ENCODE measurements at regions not wholly inside any gene's neighbourhood (a gene's known extent, or its start where the extent isn't known, plus 50 kb on each side); places are given as distances from the start of the nearest gene placed in this dataset.

DNA sequence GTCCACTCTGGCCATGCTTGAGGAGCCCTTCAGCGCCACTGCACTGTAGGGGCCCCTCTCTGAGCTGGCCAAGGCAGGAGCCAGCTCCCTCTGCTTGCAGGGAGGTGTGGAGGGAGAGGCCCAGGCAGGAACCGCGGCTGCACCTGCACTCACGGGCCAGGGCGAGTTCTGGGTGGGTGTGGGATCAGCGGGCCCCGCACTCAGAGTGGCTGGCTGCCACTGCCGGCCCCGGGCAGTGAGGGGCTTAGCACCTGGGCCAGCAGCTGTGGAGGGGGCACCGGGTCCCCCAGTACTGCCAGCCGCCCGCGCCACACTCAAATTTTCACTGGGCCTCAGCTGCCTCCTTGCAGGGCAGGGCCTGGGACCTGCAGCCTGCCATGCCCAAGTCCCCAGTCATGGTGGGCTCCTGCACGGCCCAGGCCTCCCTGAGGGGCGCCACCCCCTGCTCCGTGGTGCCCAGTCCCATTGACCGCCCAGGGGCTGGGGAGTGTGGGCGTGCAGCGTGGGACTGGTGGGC, 347.2 kb upstream of the SPOCK3 start:
- no peak for DNase-seq
- Mint-ChIP-seq H3K4me1 (no peaks in the 10 kb centered on the region), H3K9me3 (peaks cover 10 to 22% of the 10 kb centered on the region in 2 donors), H3K4me3 (no peak overlapping the region), H3K27me3 (no peaks in the 10 kb centered on the region), H3K27ac (no peak overlapping the region)
- ATAC-seq: peak; percentile 74

DNA sequence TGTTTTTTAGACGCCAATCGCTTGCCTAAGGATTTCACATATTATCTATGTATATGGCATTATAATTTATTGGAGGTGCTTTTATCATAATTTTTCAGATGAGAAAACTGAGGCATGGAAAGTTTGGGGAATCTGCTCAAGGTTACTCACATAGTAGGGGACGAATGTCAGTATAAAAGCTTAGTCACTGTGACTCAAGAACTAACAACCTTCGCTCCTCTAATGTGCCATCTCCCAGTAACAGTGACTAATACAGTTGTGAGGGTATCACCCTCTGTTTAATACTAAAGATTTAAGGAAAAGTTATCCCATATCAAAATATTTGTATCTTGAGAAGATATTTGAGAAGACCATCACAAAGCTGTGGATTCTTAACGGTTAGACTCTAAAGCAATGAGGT, 353.1 kb upstream of the SPOCK3 start:
- no peaks in the 10 kb centered on the region for H3K4me1 Mint-ChIP-seq
- H3K9me3 Mint-ChIP-seq: peaks cover 0 to 6% of the 10 kb centered on the region in 2 donors
- no peak overlapping the region for H3K27ac Mint-ChIP-seq
- H3K27me3 Mint-ChIP-seq: no peaks in the 10 kb centered on the region
- no peak overlapping the region for H3K4me3 Mint-ChIP-seq
- ATAC-seq: no peak
- DNase-seq: no peak

DNA sequence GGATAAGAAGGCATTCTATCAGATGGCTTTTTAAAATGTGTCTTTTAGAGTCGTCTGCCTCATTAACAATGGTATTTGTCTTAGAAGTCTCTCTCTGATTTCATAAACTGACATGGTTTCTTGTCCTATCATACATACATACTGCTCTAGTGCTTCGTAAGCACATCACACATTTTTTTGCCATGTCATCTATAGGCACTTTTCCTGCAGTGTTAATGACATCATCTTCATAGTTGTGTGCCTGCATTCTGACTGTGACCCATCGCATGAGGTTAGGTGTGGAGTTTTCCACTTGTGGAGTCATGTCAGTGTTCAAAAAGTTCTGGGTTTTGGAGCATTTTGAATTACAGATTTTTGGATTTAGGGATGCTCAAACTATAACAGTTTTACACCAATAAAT, 361.6 kb upstream of the SPOCK3 start:
- Mint-ChIP-seq H3K27ac (no peak overlapping the region), H3K9me3 (no peaks in the 10 kb centered on the region), H3K27me3 (no peaks in the 10 kb centered on the region), H3K4me3 (no peak overlapping the region), H3K4me1 (no peaks in the 10 kb centered on the region)
- ATAC-seq (no peak), DNase-seq (no peak)

DNA sequence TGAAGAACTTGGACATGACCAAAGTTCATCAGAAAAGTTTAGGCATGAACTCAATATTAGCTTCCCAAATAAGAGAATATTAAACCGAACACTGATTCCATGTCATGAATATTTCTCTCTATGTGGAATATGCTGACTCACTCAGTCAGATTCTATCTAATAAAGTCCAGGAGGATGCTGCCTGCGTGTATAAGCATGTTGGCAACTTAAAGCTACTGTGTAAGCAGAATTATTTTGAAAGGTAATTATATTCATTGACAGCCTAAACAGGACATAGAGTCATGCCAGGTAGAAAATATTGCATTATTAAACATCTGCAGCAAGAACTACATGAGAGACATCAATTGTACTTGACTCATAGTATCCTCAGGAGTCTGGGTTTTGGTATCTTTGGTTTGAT, 367.9 kb upstream of the SPOCK3 start:
- no peak overlapping the region for H3K27ac Mint-ChIP-seq
- ATAC-seq: no peak
- DNase-seq: no peak
- no peaks in the 10 kb centered on the region for H3K4me1 Mint-ChIP-seq
- H3K9me3 Mint-ChIP-seq: no peaks in the 10 kb centered on the region
- H3K27me3 Mint-ChIP-seq: no peaks in the 10 kb centered on the region
- no peak overlapping the region for H3K4me3 Mint-ChIP-seq

DNA sequence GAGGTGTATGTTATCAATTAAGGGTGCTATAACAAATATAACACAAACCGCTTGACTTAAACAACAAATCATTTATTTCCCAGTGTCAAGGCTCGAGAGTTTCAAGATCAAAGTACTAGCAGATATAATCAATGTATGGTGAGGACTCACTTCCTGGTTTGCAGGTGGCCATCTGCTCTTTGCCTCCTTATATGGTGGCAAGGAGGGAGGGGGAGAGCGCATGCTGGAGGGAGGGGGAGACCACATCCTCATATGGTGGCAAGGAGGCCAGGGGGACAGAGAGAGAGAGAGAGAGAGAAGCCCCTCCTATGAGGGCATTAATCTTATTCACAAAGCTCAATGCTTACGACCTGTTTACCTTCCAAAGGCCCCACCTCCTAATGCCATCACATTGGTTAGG, 372.3 kb upstream of the SPOCK3 start:
- no peak for DNase-seq
- H3K27me3 Mint-ChIP-seq: no peaks in the 10 kb centered on the region
- ATAC-seq: no peak
- H3K4me1 Mint-ChIP-seq: no peaks in the 10 kb centered on the region
- H3K9me3 Mint-ChIP-seq: no peaks in the 10 kb centered on the region
- no peak overlapping the region for H3K27ac Mint-ChIP-seq
- H3K4me3 Mint-ChIP-seq: no peak overlapping the region

DNA sequence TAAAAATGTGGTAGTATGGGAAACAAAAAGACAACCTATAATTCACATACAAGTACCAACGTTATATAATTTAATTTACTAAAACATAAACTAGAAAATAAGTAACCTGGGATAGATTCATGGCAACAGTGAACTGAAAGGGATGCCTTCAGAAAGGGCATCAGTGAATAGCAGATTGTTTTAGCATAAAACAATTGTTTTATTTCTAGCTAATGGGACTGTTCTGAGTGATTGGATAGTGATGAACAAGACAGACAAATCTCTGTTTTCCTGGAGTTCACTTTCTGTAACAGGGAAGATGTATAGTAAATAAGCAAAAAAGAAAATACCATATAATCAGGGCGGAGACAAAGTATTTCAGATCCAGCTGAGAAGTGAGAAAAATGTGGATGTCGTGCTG, 379.1 kb upstream of the SPOCK3 start:
- ATAC-seq: no peak
- DNase-seq: no peak
- no peaks in the 10 kb centered on the region for H3K4me1 Mint-ChIP-seq
- no peak overlapping the region for H3K27ac Mint-ChIP-seq
- no peaks in the 10 kb centered on the region for H3K9me3 Mint-ChIP-seq
- H3K27me3 Mint-ChIP-seq: no peaks in the 10 kb centered on the region
- no peak overlapping the region for H3K4me3 Mint-ChIP-seq

DNA sequence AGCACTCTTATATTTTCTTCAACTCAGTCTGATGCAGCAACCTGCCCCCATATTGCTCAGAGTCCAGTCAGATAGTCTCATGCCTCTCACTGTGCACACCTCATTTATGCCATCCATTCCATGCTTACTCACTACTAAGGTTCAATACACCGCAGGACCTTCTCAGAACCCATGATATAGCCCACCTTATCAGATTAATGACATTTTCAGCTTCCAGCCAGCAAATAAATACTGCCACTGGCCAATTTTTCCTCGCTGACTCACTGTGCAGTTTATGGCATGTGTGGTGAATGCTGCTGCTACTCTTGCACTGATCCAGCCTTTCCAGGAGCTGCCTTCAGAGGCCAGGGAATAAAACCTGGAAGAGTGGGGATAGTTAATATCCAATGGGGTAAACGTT, 380.6 kb upstream of the SPOCK3 start:
- H3K9me3 Mint-ChIP-seq: no peaks in the 10 kb centered on the region
- ATAC-seq: no peak
- no peak for DNase-seq
- no peaks in the 10 kb centered on the region for H3K27me3 Mint-ChIP-seq
- no peak overlapping the region for H3K27ac Mint-ChIP-seq
- H3K4me3 Mint-ChIP-seq: no peak overlapping the region
- no peaks in the 10 kb centered on the region for H3K4me1 Mint-ChIP-seq

DNA sequence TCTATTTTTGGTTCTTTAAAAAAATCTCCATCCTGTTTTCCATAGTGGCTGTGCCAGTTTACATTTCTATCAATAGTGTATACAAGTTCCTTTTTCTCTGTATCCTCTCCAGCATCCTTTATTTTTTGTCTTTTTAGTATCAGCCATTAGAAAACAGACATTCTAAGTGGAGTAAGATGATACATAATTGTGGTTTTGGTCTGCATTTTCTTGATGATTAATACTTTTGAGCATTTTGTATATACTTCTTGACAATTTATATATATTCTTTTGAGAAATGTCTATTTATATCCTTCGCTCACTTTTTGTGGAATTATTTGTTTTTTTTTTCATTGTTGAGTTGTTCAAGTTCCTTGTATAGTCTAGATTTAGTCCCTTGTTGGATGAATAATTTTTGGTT, 382.2 kb upstream of the SPOCK3 start:
- H3K4me3 Mint-ChIP-seq: no peak overlapping the region
- no peak overlapping the region for H3K27ac Mint-ChIP-seq
- no peak for DNase-seq
- H3K4me1 Mint-ChIP-seq: no peaks in the 10 kb centered on the region
- ATAC-seq: no peak
- H3K9me3 Mint-ChIP-seq: no peaks in the 10 kb centered on the region
- no peaks in the 10 kb centered on the region for H3K27me3 Mint-ChIP-seq

DNA sequence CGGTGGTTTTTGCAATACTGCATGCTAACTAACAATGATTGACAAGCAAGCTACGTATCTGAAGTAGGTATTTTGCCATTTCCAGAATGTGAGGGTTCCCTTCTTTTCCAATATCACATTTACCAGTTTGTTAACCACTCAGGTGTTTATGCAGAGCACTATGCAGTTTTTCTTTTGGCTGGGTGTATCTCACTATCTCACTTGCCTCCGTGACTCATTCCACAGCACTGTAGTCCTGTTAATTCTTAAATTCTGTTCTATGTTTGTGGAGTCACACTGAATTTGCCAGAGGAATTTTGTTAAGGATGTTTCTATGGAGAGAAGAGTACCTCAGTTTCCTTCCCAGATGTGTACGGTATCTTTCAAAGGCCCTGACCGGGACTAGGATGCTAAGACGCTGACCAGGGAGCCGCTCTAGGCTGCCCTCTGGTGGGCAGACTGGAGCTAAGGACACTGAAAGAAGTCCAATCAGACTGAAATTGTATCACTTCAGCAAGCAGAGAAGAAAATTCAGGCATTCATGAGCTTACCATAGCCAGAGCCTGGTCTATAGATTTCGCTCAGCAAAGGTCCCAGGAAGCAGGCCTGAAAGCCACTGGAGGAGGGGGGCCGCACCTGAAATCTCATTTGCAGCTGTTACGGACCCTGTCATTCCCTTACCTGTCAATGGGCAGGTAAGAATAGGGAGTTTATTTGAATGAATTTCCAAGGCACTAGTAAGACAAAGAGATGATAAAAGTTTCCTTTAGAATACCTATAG, 388.4 kb upstream of the SPOCK3 start:
- Mint-ChIP-seq H3K9me3 (no peaks in the 10 kb centered on the region), H3K4me3 (no peak overlapping the region), H3K27me3 (peaks cover 9% of the 10 kb centered on the region), H3K4me1 (no peaks in the 10 kb centered on the region), H3K27ac (no peak overlapping the region)
- ATAC-seq (peak; percentile 55), DNase-seq (peak; percentile 17 to 23)

DNA sequence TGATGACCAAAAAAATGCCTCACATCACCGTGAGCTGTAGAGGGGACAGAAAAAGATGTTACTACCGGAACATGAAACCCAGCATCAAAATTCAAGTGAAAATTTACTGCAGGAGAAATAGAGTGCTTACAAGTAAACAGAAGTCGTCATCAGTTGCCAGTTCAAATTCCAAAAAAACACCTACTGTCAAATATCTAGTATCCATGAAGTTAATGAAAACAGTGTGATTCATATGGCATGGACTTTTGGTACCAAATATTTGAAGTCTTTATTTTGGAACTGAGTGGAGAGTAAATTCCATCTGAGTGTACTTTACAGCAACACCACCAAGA, 388.9 kb upstream of the SPOCK3 start:
- Mint-ChIP-seq H3K27ac (no peak overlapping the region), H3K27me3 (peaks cover 9% of the 10 kb centered on the region), H3K4me1 (no peaks in the 10 kb centered on the region), H3K9me3 (no peaks in the 10 kb centered on the region), H3K4me3 (no peak overlapping the region)
- no peak for ATAC-seq
- DNase-seq: no peak

DNA sequence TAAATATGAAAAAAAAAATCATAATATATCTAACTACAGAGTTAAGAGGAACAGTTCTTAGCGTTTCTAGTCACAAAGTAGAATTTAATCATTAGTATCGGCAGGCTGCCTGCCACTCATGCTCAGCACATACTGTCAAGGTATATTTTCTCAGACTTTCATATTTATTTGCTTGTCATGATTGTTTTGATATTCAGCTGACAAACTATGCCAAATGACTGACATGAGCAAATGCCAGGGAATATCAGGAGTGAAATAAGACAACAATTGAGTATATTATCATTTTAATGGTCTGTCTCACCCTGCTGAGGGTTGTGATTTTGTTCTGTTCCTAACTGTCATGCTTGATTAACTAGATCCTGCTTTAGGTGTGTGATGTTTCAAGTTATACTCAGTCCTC, 395.0 kb upstream of the SPOCK3 start:
- Mint-ChIP-seq H3K27ac (no peak overlapping the region), H3K4me1 (no peaks in the 10 kb centered on the region), H3K4me3 (no peak overlapping the region), H3K9me3 (peaks cover 0 to 9% of the 10 kb centered on the region in 2 donors), H3K27me3 (no peaks in the 10 kb centered on the region)
- no peak for DNase-seq
- no peak for ATAC-seq

DNA sequence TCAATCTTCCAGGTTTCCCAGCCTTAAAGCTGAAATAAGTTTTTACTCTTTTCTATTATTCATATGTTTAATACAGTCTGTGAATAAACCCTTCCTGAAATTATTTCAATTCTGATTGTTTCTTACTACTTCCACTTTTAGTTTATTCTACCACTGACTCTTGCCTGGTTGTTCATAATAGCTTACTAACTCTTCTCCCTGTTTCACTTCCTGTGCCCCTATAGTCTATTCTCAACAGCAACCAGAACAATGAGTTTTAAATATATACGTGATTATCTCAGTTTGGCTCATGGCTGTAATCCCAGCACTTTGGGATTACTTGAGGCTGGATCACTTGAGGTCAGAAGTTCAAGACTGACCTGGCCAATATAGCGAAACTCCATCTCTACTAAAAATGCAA, 408.0 kb upstream of the SPOCK3 start:
- Mint-ChIP-seq H3K27me3 (no peaks in the 10 kb centered on the region), H3K9me3 (peaks cover 0 to 9% of the 10 kb centered on the region in 2 donors), H3K4me3 (no peak overlapping the region), H3K27ac (no peak overlapping the region), H3K4me1 (no peaks in the 10 kb centered on the region)
- no peak for DNase-seq
- ATAC-seq: no peak

DNA sequence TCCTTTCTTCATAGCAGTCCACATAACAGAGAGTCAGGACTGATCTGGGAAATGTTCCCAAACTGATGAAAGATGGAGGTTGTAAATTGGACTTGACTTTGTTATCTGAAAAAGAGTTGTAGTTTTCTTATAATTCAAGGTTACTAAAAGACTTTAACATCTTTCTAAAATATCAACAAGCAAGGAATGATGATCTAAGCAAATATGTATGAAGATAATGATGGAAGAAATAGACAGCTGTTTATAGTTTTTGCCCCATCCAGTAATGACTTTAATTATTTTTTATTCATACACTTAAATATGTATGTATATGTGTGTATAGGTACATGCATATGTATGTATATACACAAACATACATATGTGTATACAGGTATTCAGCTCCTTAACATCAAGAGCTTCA, 411.1 kb upstream of the SPOCK3 start:
- no peak overlapping the region for H3K4me3 Mint-ChIP-seq
- ATAC-seq: no peak
- peaks cover 0 to 8% of the 10 kb centered on the region in 2 donors for H3K9me3 Mint-ChIP-seq
- DNase-seq: no peak
- no peaks in the 10 kb centered on the region for H3K4me1 Mint-ChIP-seq
- H3K27ac Mint-ChIP-seq: no peak overlapping the region
- H3K27me3 Mint-ChIP-seq: no peaks in the 10 kb centered on the region

DNA sequence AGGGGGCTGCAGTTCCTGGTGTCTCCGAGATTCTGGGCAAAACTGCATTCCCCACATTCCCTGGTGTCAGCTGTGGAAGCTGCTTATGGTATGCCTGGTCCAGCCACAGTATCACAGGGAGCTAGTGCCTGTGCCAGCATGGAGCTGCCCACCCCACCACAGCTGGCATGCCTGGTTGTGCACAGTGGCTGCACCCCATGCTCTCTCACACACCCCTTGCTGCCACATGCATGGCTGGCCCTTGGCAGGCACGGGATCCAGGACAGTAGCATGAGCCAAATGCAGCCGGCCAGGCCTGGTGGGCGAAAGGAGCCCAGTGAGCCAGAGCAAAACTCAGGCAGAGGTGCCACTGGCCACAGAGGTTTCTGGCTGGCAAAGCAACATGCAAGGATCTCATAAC, 418.0 kb upstream of the SPOCK3 start:
- H3K4me1 Mint-ChIP-seq: no peaks in the 10 kb centered on the region

DNA sequence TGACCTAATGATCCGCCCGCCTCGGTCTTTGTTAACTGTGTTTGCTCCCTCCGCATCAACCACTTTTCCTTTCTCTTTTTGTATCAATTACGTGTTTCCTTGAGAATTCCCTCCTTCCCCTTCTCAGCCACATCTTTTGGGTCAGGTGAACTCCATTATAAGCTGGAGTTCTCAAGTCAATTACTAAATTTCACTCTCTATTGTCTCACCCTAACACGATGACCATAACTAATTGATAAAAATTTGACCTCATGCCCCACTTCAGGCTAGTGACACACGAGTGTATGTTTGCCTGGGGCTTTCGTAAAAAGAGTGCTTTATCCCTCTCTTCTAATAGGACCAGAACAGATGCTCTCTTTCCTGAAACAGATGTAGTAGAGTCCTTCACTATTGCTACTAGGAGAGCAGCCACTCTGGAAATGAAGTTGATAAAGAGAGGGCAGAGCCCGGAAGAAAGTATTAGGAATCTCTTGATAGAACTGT, 403.6 kb upstream of the ANXA10 start:
- no peak overlapping the region for H3K4me3 Mint-ChIP-seq
- H3K4me1 Mint-ChIP-seq: no peaks in the 10 kb centered on the region
- H3K27me3 Mint-ChIP-seq: no peaks in the 10 kb centered on the region
- H3K9me3 Mint-ChIP-seq: peaks cover 4% of the 10 kb centered on the region in 2 donors
- DNase-seq (no peak), ATAC-seq (no peak)
- H3K27ac Mint-ChIP-seq: no peak overlapping the region

More for the DNA sequence above, 418.0 kb upstream of the SPOCK3 start:
- Mint-ChIP-seq H3K4me3 (no peak overlapping the region), H3K27me3 (no peaks in the 10 kb centered on the region), H3K9me3 (peaks cover 10 to 19% of the 10 kb centered on the region in 2 donors), H3K27ac (no peak overlapping the region)
- ATAC-seq (peak; percentile 18), DNase-seq (no peak)

DNA sequence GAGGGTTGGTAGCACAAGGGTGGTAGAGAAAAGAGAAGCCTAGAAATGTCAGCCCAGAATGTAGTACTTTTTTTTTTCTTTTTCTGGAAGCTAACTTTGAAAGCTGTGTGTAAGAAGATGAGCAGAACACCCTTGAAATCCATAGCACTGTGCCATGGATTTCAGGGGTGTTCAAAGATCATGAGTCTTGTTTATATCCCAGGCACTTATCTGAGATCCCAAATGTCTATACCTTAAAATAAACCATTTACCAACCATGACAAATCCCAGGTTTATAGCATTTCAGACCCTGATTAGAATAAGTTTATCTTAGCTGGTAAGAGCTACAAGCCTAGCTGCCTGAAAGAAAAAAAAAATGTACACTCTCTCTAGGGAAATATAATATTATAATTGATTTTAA, 389.9 kb upstream of the ANXA10 start:
- Mint-ChIP-seq H3K9me3 (no peaks in the 10 kb centered on the region), H3K4me3 (no peak overlapping the region), H3K27ac (no peak overlapping the region), H3K4me1 (no peaks in the 10 kb centered on the region), H3K27me3 (no peaks in the 10 kb centered on the region)
- DNase-seq (no peak), ATAC-seq (no peak)

DNA sequence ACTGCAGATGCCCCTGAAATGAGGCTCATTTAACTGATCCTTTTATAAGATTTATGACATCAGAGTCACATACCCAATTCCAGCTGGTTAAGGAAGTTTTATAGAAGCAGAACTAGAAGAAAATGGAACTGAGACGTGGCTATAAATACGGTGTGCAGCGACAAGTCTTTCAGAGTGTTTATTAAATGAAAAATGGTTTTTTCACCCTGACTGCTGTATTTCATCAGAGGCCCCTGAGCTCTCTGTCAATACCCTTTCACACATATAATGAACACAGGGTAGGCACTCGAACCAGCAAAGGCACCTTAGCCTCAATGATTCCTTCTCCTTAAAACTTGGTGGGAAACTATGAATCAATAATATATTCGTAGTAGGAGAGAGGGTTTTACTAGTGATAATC, 380.8 kb upstream of the ANXA10 start:
- Mint-ChIP-seq H3K4me1 (no peaks in the 10 kb centered on the region), H3K9me3 (peaks cover 3 to 4% of the 10 kb centered on the region in 2 donors), H3K27me3 (no peaks in the 10 kb centered on the region), H3K27ac (no peak overlapping the region), H3K4me3 (no peak overlapping the region)
- DNase-seq: no peak
- ATAC-seq: no peak

All from stimulated activated naive CD8-positive, alpha-beta T cell treated with anti-CD3 and anti-CD28 coated beads, Interleukin-15, amount 100 ng/mL, for 72 hours (primary cell).